Neutrophil (primary cell): ENCODE measurements at regions not wholly inside any gene's neighbourhood (a gene's known extent, or its start where the extent isn't known, plus 50 kb on each side); places are given as distances from the start of the nearest gene placed in this dataset.

Experiments used
- H3K27ac ChIP-seq: fragments of 200-600 bp; sonication (generic); 2 replicates; pipeline ENCODE4 v1.5.1; 2016; ENCODE audit warnings: mild to moderate bottlenecking, moderate library complexity
- H3K27me3 ChIP-seq: fragments of 200-600 bp; sonication (generic); 2 replicates; pipeline ENCODE4 v1.6.0; 2016; ENCODE audit warnings: mild to moderate bottlenecking
- H3K36me3 ChIP-seq: fragments of 200-600 bp; sonication (generic); 2 replicates; pipeline ENCODE4 v1.5.1; 2017
- H3K4me1 ChIP-seq, 2 experiments: fragments of 200-600 bp in 1 of 2; sonication (generic) in 1 of 2; 1 replicate in 1 of 2; 2 replicates in 1 of 2; pipeline versions ENCODE4 v1.5.1 to v1.6.1; 2013 to 2016; ENCODE audit warnings: low read depth in 1 of 2, low read length in 1 of 2, mild to moderate bottlenecking in 1 of 2, moderate library complexity in 1 of 2; ENCODE audit not compliant: control insufficient read depth in 1 of 2, insufficient read depth in 1 of 2
- H3K4me3 ChIP-seq, 2 experiments: fragments of 200-600 bp in 1 of 2; sonication (generic) in 1 of 2; 1 replicate in 1 of 2; 2 replicates in 1 of 2; pipeline ENCODE4 v1.5.1; 2013 to 2016; ENCODE audit warnings: low read depth in 1 of 2, low read length in 1 of 2, mild to moderate bottlenecking in 1 of 2, moderate library complexity in 1 of 2
- H3K9me3 ChIP-seq: fragments of 200-600 bp; sonication (generic); 2 replicates; pipeline ENCODE4 v1.5.1; 2016
- CTCF ChIP-seq: fragments of 200-600 bp; sonication (generic); IDR thresholded peaks from 2 replicates; pipeline ENCODE4 v1.5.1; 2016; ENCODE audit warnings: antibody characterized with exemption

- no peaks in the 10 kb centered on the region for H3K27me3 ChIP-seq
- no peak overlapping the region for H3K27ac ChIP-seq
- no peak for TF ChIP-seq CTCF
- no peaks in the 10 kb centered on the region for H3K36me3 ChIP-seq
- no peaks in the 10 kb centered on the region for H3K4me1 ChIP-seq
- no peak overlapping the region for H3K4me3 ChIP-seq
- no peaks in the 10 kb centered on the region for H3K9me3 ChIP-seq
Observed at GRCh38 chrX:7385131-7385530, 237.2 kb upstream of the PUDP start.

- no peak for TF ChIP-seq CTCF
- Histone ChIP-seq H3K27ac (no peak overlapping the region), H3K4me1 (no peaks in the 10 kb centered on the region), H3K27me3 (no peaks in the 10 kb centered on the region), H3K4me3 (no peak overlapping the region), H3K36me3 (no peaks in the 10 kb centered on the region), H3K9me3 (no peaks in the 10 kb centered on the region)
Observed at GRCh38 chrX:7378406-7378805, 230.5 kb upstream of the PUDP start.

GRCh38 chrX:7372825-7373525, 225.0 kb upstream of the PUDP start:
- no peak overlapping the region for H3K27ac ChIP-seq

GRCh38 chrX:7362111-7362510, 214.2 kb upstream of the PUDP start:
- no peaks in the 10 kb centered on the region for H3K27me3 ChIP-seq
- no peaks in the 10 kb centered on the region for H3K9me3 ChIP-seq
- no peak overlapping the region for H3K4me3 ChIP-seq
- no peak for TF ChIP-seq CTCF
- no peak overlapping the region for H3K27ac ChIP-seq
- H3K4me1 ChIP-seq, result no peaks in the 10 kb centered on the region
- H3K36me3 ChIP-seq, result no peaks in the 10 kb centered on the region

More at GRCh38 chrX:7372825-7373525, 225.0 kb upstream of the PUDP start:
- Histone ChIP-seq H3K4me1 (no peaks in the 10 kb centered on the region), H3K36me3 (no peaks in the 10 kb centered on the region), H3K9me3 (no peaks in the 10 kb centered on the region), H3K4me3 (no peak overlapping the region), H3K27me3 (no peaks in the 10 kb centered on the region)
- TF ChIP-seq CTCF, result no peak

GRCh38 chrX:7351926-7352325, 204.0 kb upstream of the PUDP start:
- H3K36me3 ChIP-seq, result no peaks in the 10 kb centered on the region
- no peaks in the 10 kb centered on the region for H3K27me3 ChIP-seq
- no peaks in the 10 kb centered on the region for H3K9me3 ChIP-seq
- TF ChIP-seq CTCF, result no peak
- no peak overlapping the region for H3K4me3 ChIP-seq
- no peak overlapping the region for H3K27ac ChIP-seq
- no peaks in the 10 kb centered on the region for H3K4me1 ChIP-seq
